ENCODE measurements at regions not wholly inside any gene's neighbourhood (a gene's known extent, or its start where the extent isn't known, plus 50 kb on each side); places are given as distances from the start of the nearest gene placed in this dataset.
"Not testable (repeated sequence)": the region's sequence is repeated elsewhere in the genome, so short reads cannot be mapped to it uniquely, and the experiment has no call there.

DNA sequence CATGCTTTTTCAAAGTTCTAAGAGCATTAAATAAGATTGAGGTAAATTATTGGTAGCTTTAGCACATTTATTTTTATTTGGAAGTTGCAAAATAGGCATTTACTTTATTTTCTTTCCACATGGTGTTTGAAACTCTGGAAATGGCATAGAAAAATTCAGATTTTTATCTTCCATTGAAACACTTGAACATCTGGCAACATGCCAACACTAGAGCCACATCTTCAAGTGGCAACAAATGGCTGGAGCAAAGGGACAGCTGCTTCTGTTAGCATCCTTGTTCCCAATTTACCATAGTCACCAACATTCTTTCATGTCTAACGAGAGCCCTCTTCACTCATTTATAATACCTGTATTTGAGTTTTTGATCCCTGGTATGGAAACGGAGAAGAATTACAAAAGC lies 539.9 kb downstream of the ZNF608 start:
- DNase-seq = no peak

DNA sequence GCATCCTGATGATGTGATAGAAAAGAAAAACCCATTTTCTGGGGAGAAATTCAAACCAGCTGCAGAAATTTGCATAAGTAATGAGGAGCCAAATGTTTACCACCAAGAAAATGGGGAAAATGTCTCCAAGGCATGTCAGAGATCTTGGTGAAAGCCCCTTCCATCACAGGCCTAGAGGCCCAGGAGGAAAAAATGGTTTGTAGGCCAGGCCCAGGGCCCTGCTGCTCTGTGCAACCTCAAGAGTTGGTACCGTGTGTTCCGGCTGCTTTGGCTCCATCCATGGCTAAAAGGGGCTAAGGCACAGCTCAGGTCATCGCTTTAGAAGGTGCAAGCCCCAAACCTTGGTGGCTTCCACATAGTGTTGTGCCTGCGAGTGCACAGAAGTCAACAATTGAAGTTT lies 543.1 kb downstream of the ZNF608 start:
- no peak for DNase-seq

DNA sequence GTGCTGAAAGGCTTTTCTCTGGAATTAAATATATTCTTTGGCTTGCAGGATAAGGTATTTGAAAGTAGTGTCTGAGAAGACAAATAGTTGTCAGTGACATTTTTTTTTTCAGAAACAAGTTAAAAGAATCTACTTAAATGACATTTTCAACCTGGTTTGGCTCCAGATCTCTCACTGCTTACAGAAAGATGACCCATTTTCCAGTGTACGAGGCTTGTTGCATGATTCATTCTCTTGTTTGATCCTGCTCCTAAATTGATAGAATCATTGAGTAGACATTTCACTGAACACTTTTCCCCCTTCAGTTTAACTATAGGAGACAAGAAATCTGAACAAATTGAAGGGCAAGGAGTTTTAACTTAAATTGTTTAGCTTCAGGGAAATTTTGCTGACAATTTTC lies 546.1 kb downstream of the ZNF608 start:
- DNase-seq = peak; percentile 28

DNA sequence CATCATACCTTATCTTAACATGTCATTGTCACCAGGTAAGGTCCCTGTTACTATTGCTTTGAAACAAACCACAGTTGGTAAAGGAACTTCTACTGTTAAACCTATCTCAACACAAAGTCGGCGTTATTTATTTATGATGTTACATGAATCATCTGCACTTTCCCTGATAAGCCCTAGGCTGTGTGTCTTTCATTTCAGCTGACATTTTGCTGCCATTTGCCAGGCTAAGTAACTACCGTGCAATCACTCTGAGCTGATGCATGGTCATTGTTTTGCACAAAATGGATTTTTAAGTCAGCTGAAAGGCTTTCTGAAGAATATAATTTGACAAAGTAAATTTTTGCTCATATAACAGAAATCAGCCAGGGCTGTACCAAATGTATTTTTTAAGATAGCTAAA lies 546.5 kb downstream of the ZNF608 start:
- no peak for DNase-seq

DNA sequence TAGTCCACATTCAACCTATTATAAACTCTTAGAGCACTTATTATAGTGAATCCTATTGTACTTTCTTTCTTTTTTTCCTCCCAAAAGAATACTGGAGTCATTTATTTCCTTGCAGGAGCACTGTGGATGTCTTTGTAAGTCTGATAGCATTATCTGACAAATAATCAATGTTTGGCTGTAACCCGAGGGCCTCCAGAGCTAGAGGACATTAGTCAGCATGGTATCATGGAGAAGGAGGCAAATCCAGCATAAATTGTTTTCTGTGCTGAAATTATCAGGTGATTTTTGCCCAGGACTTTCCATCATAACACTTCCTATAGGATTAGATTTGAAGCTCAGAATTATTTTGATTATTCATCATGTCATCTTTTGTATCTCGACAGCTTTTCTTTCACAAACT lies 551.0 kb downstream of the ZNF608 start:
- no peak for DNase-seq

DNA sequence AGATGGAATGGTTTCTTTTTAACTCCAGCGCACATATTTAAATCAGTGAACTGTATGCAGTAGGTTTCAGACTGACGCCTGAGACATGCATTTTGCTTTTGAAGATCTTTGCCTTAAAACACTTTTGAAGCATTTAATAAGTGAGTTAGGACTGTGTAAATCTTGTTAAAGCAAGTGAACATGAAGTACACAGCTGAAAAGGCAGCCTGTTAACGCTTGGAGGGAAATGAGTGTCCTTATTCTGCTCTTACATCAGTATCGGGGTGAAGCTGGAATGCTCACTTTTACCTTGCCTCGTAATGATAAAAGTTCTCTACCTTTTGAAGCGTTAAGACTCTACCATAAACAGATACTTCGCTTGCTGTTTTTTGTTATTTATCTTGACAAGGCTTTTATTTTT lies 552.2 kb downstream of the ZNF608 start:
- DNase-seq = no peak

DNA sequence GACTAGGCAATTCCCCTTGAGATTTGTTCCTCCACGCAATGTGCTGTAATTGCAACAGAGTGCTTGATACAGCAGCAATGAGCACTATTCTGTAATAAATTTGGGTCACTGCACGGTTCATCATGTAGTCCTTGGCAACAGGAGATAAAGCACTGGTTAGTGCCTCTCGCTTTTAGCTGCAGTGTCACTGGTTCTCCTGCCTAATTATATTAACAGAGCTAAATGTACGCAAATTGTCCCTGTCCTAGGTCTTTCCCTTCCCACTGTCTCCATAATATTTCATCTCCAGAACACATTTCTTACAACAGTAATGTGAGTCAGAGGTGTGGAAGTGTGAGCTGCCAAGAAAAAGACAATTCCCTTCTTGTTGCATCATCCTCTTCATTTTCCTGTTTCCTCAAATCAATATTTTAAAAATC lies 553.1 kb downstream of the ZNF608 start:
- peak; percentile 81 for DNase-seq

DNA sequence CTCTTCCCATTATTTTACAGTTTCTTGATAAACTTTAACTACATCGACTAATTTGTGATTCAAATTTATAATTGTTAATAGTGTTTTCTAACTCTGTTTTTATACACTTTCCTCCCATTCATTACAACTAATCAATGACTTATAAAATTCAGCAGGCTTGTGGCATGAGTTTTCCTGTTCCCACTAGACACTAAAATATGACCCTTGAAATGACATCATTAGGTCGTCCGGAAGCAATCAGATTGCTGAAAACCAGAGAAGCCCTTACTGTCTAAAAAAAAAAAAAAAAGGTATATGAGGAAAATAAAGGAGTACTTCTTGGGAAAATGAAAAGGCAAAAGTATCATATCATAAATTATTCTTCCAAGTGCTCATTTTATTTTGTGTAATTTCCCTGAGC lies 553.7 kb downstream of the ZNF608 start:
- no peak for DNase-seq

DNA sequence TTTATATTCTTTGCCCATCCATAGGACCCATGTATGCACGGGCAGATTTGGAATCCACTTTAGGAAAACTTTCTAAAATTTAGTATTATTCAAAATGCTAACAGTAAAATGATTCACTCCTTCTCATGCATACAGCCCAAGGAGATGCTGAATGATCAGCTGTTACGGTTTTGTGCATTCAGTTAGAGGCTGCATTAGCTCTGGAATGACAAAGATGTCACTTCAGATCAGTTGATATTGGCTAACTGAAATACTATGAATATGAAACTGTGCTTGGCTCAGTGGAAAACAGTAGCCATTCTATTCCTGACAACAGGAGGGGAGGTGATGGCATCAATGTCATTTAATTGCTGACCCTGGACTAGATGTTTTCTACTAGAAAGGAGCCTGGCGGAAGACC lies 560.7 kb downstream of the ZNF608 start:
- no peak for DNase-seq

DNA sequence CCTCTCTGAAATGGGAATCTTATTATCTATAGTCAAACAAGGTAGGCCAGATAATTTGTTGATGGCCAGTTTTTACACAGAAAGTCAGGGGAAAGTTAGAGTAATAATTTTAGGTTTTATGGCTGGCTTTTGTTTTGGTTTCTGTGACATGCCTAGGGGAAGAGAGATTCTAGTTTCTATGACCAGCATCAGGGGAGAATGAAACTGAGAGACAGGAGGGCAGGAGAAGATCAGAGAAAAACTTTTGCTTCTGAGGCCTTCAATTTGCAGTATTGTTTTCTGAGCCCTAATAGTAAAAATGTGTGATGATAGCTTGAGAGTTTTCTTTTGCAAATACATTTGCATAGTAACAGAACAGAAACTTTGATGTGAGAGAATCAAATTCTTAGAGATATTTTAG lies 564.3 kb downstream of the ZNF608 start:
- DNase-seq = no peak

DNA sequence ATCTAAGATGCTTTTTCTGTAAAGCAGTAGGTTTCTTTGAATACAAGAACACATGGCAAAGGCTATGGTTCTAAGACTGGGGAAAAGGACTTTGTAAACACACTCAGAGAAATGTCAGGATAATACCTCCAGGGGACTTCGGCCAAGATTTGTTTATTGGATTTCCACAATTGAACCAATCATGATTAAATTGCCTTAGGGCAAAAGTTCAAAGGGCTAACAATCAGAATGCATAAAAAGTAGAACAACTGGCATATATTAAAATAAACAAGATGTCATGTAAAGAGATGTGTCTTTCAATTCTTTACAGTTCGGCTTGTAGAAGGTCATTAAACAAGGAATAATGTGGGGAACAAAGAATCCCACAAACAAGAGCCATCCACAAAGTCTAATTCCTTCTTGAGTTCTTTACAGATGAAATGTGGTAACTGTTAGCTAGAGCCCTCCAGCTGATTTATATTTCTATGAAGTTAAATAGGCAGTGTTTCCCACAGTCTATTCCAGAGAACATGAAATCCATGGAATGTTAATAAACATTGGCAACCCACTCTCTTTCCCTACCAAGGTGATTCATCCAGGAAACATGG lies 565.5 kb downstream of the ZNF608 start:
- peak; percentile 84 for DNase-seq

DNA sequence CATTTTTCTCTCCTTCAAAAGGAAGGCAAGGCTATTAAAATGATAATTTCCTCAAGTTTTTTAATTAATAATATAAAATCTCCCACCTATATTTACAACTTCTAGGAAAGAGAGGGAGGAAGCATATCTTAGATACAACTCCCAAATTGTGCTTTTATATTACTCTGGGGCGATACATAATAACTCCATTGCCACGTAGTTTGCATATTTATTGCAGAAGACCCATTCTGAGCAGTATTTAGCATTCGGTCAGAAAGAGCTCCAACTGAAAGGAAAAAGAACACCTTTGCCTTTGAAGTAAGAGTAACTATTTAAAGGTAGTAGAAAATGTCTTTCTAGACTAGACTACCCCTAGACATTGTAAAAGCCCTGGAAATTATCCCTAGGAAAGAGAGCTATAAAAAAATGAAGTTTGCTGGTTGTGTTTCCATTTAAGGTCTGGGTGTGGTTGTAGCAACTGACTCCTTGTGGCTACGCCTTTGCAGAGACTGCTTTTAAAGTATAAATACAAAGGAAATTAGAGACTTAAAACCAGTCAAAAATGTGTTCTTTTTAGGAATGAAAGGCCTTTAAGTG lies 566.1 kb downstream of the ZNF608 start:
- DNase-seq = no peak

DNA sequence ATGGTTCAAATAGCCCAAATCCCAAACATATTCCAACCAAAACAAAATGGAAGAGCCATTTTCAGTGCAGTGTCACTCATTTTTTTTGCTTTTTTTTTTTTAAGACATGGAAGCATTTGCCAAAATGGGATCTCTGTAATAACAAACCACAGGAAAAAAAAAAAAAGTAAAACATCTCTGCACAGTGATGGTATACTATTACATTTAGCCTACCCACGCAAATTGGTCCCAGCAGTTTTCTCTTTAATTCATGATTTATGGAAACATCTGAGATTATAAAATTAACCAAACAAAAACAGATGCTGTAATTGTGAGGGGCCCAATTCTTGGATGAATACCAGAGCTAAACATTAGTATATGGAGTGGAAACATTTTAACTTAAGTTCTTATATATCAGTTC lies 566.6 kb downstream of the ZNF608 start:
- DNase-seq = peak; percentile 47

DNA sequence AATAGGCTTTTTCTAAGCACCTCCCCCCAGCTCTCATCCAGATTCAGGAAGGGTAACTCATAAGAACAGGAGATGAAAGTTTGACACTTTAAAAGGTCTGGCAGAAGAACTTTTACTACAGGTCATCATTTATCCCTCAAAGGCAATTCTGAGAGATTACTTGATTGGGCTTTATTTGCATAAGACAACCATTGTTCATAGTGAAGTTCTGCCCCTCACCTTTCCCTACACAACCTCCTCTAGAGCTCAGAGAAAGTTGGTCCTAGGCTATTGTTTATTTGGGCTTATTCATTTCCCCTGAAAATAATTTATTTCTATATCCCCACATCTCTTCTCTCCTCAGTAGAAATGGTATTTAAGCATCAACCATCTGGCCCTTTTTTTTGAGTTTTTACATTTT lies 568.4 kb downstream of the ZNF608 start:
- no peak for DNase-seq

DNA sequence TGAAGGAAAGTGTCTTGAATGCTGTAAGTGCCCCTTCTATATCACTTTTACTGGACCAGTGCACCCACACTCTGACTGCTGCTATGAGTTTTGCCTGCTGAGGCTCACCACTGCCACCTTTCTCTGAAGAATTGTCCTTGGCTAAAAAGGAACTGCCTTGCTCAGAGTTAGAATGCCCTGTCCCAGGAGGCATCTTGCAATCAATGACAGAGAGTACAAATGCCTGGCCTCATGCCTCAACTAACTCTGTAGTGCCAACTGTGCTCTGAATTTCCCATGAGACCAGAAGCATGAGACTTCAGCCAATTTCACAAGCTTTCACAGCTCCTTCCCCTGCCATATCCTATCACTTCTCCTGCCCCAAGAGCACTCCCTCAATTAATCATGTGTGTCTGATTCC lies 569.7 kb downstream of the ZNF608 start:
- DNase-seq = no peak

DNA sequence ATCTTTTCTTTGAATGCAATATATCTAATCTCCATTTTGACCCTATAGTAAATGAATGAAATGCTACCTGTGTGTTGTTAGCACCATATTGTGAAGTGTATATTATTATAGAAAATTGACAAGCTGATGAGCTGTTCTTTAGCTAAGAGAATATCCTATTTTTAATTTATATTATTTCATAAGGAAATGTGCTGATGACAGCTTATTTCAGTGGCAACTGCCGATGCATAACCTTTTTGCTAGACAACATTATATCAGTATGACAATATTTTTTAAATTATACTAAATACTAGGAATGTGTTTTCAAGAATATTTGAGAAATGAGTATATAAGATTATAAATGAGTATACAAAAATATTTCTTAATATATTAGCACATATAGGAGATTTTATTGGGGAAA lies 573.1 kb downstream of the ZNF608 start:
- DNase-seq = no peak

DNA sequence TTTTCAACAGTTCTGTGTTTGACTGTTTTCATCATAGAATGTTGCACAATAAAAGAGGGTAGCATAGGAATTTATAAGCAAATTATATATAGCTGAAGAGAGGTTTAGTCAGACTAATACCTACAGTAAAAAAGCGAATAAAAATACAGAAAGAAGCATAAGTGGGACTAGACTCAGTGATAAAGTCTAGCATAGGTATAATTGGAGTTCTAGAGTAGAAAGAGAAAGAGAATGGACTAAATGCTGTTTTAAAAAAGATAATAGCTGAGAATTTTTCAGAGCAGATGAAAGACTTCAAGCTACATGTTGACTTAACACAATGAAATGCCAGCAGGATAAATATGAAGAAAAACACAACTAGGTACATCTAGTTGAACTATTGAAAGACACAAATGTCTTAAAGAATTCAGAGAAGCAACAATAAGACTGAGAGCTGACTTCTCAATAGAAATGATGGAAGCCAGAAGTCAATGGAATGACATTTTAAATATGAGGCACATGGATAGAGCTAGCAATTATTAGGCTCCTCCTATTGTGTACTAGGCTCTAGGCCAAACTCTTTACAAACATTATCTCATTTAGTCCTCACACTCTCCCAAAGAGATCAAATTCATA lies 573.9 kb downstream of the ZNF608 start:
- no peak for DNase-seq

DNA sequence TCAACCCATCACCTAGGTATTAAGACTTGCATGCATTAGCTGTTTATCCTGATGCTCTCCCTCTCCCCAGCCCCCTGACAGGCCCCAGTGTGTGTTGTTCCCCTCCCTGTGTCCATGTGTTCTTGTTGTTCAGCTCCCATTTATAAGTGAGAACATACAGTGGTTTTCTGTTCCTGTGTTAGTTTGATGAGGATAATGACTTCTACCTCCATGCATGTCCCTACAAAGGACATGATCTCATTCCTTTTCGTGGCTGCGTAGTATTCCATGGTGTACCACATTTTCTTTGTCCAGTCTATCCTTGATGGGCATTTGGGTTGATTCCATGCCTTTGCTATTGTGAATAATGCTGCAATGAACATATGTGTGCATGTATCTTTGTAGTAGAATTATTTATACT lies 578.3 kb downstream of the ZNF608 start:
- not testable (repeated sequence) for DNase-seq

DNA sequence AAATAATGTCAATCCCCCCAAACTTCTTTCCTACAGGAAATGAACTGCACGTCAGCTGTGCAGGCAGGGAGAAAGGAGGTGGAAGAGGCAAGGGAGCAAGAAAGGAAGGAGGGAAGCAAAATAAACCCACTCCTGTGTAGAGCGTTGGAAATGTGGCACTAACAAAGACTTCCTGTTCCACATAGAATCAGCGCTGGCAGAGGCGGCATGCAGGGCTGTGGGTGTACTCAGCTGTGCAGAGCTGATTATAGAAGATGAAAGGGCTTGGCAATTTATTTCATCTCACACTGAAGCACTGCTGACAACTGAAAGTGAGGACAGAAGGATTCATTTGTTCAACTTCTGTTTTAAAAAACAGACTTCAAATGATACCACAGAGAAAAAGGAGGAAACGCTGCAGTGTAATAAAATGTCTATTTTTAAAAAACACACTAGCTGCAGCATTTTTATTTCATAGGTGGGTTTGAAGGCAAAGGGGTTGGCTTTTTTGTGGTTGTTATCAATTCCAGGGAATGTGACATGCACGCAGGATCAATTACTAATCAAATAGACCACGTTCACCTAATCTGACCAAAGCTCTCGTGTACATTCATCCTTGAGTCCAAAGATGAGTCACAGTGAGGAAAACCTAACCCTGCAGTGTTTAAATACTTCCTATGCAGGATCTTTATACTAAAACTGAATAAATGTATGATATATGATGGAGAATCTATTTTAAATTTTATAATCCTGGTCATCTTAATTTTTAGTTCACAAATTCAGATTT lies 583.5 kb downstream of the ZNF608 start:
- DNase-seq = peak; percentile 45

DNA sequence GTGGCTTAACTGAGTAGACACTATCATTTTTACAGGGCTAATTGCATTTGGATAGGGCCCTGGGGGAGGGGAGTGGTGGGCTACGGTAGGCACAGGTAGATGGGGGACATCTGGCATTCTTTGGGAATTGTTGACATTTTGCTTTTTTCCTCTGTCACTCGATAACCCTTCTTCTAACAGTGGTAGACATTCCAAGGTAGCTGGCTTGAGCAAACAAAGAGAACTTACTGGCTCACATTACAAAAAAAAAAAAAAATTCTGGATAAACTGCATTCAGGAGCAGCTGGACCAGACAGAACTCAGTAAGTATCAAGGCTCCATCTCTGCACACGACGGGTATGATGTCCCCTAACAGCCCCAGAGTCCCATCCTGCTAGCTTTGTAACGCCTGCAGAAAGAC lies 585.2 kb downstream of the ZNF608 start:
- DNase-seq = no peak

DNA sequence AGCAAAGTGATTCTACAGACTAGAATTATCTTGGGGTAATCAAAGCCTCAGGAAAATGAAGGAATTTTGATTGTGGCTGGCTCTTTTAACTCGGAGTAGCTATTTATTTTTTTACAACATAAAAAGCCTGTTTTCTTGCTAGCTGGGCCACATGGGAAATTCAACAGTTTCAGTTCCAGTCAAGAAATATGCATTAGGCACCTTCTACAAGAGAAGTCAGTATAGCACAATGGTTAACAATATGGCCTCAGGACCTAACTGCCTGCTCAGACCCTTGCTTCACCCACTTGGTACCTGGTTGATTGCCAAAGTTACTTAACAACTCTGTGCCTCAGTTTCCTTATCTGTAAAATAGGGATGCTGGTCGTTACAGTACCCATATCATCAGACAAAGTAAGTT lies 586.2 kb downstream of the ZNF608 start:
- DNase-seq = no peak

DNA sequence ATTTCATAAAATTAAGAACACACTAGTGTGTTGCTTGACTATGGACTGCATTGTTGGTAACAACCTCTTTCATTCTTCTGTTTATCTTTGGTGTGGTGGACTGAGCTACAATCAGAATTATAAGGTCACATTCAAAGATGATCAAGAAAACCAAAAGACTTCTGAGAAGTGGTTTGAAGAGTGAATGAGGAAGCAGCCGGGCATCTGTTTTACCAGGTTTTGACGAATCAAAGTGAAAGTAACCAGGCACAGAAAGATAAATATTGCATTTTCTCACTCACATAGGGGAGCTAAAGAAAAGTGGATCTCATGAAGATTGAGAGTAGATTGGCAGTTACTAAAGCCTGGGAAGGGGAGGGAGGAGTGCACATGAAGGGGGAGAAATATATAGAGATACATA lies 589.1 kb downstream of the ZNF608 start:
- DNase-seq = no peak

DNA sequence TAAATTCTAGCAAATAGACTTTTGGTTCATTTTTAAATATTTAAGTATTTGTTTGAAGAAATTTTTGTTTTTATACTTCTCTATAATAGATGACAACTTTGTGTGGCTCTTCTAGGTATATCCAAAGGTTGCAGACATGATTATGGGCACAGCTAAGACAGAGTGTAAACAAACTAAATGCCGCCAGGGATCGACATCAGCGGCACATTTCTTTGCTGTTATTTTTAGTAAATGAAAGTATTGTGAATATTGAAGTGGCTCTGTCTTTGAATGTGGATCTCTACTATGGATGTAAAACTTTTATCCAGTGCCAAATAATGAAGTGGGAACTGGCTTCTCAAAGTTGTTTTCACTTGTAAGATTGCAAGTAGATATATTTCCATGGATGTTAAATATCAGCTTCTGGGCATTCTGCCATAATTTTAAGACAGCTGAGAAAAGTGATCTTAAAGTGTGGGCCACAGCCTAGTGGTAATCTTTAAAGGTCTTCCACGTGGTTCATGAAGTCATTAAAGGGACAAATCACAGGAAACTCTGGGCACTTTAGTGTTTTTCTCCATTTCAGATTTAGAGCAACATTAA lies 589.9 kb downstream of the ZNF608 start:
- DNase-seq = peak; percentile 54

DNA sequence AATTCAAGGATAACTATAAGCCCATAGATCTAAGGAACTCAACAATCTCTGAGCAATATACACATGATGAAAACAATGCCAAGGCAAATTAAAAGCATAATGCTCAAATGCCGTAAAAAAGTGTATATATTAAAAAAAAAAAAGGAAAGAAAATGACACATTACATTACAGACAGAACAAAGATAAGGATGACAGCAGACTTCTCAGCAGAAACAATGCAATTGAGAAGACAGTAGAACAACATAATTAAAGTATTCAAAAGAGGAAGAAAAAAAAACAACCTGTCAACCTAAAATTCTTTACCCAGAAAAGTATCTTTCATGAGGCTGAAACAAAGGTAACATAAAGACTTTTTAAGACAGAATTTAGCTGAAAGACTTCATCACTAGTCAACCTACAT lies 591.7 kb downstream of the ZNF608 start:
- no peak for DNase-seq

All from fibroblast of upper back skin (primary cell).